Cardiac fibroblast (primary cell): ENCODE measurements at regions not wholly inside any gene's neighbourhood (a gene's known extent, or its start where the extent isn't known, plus 50 kb on each side); places are given as distances from the start of the nearest gene placed in this dataset.

ENCODE experiments used
- DNase-seq, 2 donors: peaks; one replicate each; pipeline versions ENCODE4 v3.0.0 to v3.0.0-alpha.2; 2010; ENCODE audit warnings: low read depth in 2 of 2
- H3K4me3 ChIP-seq, 2 donors: replicated peaks in 1 of 2; 1 replicate in 1 of 2; 2 replicates in 1 of 2; pipeline ENCODE4 v1.5.1; 2011; ENCODE audit warnings: low read depth in 2 of 2, low read length in 2 of 2, mild to moderate bottlenecking in 2 of 2, moderate library complexity in 1 of 2
- CTCF ChIP-seq: IDR thresholded peaks from one replicate; pipeline ENCODE4 v1.5.1; 2011; ENCODE audit warnings: low read depth, mild to moderate bottlenecking, low read length, inconsistent platforms

DNA sequence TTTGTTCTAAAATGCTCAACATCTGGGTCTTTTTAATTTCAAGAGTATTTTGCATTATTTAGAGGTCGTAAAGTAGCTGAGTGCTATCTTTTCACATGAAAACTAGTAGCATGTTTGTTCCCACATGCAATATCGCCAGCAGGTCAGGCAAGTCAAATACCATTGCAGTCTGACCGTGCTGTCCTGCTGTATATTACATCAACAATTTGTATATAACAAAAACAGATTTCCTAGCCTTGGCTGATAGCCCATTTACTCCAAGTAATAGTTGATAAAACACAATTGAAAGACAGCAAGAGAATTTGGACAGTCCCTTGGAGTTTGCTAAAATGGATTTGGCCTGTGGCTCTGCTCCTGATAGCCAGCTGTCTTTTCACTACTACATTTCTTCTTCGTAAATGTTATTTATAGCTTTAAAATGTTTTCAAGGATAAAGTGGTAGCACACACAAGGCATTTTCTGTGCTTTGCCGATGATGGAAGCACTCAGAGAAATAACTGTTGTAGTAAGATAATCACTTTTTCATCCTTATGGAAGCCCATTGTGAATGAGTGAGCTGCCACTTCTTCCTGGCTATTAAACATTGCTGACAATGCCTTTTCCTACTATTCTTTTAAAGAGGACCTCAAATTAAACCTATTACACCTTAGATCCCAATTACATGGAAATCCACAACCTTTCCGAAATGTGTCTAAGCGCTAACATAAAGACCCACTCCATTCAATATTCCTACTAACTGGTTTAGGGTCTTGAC, 992.1 kb downstream of the MAT2B start:
- no peak for TF ChIP-seq CTCF
- no peak for DNase-seq
- no peak overlapping the region for H3K4me3 ChIP-seq

DNA sequence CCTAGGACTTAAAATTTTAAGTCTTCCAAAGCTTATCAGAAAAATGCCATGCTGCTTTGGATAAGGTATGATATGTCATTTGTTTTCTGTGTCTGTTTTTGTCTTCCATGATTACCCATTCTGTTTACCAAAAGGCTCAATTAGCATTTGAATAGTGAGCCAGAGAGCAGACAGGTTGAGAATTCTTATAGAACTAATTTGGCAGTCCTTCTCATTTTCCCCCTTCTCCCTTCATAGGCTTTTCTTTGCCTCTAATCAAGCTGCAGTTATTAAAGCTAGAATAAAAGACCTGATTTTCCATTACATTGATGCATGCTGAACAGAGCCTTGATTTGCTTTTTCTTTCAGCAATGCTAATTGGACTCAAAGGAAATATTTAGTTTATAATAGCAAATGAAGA, 993.0 kb downstream of the MAT2B start:
- DNase-seq: no peak
- TF ChIP-seq CTCF: no peak
- H3K4me3 ChIP-seq: no peak overlapping the region

- no peak for DNase-seq
- TF ChIP-seq CTCF: no peak
- no peak overlapping the region for H3K4me3 ChIP-seq
Measured at GRCh38 chr5:164500856-164501255, 995.4 kb downstream of the MAT2B start.

- no peak for TF ChIP-seq CTCF
- no peak for DNase-seq
- H3K4me3 ChIP-seq: no peak overlapping the region
Measured at GRCh38 chr5:164501344-164501743, 995.9 kb downstream of the MAT2B start.

DNA sequence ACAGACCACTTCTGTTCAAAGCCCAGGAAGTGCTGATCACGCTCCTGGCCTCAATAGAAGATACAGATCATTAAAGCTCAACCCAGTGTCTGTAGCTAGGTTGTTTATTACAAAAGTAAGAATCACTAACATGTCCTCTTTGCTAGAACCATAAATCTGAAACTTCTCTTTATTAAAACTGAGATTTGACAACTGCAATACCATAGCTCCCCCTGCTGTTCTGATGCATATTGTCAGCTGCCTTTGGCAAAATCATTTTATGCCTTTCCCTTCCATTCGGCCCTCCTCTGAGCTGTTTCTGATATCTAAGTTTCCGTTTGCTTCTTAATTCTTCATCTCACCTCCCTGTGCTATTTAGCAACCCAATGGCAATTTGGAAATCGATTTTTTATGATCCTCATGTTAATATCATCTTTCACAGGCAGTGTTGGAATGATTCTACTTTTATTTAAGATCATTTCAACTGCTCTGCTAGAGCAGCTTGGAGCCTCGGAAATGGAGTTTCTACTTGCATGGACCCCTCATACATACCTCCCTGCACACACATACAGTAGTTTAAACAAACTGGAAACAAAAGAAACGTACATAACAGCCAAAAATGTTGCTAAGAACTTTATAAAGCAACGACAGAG, 998.8 kb downstream of the MAT2B start:
- TF ChIP-seq CTCF: peak; percentile 74
- DNase-seq: peak; percentile 79 to 83
- H3K4me3 ChIP-seq: no peak overlapping the region

DNA sequence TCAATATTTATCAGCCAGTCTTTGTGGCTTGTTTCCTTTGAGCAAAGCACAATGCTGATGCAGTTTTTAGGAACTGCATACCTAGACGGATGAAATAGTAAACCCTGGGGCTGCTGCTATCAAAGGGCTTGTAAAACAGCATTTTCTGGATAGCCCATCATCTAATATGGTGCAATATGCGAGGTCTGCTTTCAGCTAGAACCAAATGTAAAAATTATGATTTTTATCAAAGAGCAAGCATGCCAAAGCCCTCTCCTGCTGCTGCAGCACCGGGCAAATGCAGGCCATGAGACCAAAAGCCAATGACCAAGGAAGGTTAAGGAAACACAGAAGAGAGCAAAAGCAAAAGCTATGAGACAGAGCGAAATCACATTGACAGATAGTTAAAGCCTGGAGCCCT, 1000.4 kb downstream of the MAT2B start:
- no peak overlapping the region for H3K4me3 ChIP-seq
- TF ChIP-seq CTCF: no peak
- DNase-seq: no peak
